PC-9 (cell line): ENCODE measurements at regions not wholly inside any gene's neighbourhood (a gene's known extent, or its start where the extent isn't known, plus 50 kb on each side); places are given as distances from the start of the nearest gene placed in this dataset.

Experiments
- CTCF ChIP-seq: fragments of 200-600 bp; sonication (generic); conservative IDR thresholded peaks from 2 replicates; pipeline ENCODE4 v1.6.1; 2017; ENCODE audit warnings: mixed run types, antibody characterized with exemption, mild to moderate bottlenecking, moderate library complexity
- EZH2 ChIP-seq: fragments of 200-600 bp; sonication (generic); IDR thresholded peaks from 2 replicates; pipeline ENCODE4 v1.8.0; 2017; ENCODE audit warnings: antibody characterized with exemption, low read depth

GRCh38 chr13:62375653-62376052, 960.0 kb upstream of the PCDH20 start:
- TF ChIP-seq CTCF = no peak
- TF ChIP-seq EZH2 = no peak
